ENCODE measurements at regions not wholly inside any gene's neighbourhood (a gene's known extent, or its start where the extent isn't known, plus 50 kb on each side); places are given as distances from the start of the nearest gene placed in this dataset.

DNA sequence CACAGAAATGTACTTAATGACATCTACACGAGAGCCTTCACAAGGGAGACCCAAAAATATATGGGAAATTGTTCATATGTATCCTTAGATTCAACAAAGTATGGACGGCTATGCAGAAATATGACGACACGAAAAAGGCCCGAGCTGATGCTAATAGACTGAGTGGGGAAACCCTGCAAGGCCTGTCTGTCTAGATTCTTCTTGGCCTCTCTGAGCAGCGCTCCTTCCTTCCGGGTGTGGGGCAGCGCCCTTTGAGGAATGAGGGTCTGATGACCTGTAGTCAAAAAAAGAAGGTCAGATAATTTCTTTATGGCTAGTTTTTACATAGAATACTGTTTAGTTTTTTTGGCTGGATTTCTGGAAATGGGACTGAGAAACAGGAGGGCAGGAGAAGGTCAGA is 192.8 kb upstream of the AKR1E2 start:
- no peaks in the 10 kb centered on the region for H3K79me1 ChIP-seq (ENCODE audit: insufficient read depth, low read depth, low read length, poor library complexity, severe bottlenecking)
- peaks cover 13 to 14% of the 10 kb centered on the region in 2 experiments for H3K4me1 Mint-ChIP-seq
- H3K9me3 ChIP-seq (ENCODE audit: control insufficient read depth, low read depth, low read length), result no peaks in the 10 kb centered on the region
- TF ChIP-seq, protein P1, sequence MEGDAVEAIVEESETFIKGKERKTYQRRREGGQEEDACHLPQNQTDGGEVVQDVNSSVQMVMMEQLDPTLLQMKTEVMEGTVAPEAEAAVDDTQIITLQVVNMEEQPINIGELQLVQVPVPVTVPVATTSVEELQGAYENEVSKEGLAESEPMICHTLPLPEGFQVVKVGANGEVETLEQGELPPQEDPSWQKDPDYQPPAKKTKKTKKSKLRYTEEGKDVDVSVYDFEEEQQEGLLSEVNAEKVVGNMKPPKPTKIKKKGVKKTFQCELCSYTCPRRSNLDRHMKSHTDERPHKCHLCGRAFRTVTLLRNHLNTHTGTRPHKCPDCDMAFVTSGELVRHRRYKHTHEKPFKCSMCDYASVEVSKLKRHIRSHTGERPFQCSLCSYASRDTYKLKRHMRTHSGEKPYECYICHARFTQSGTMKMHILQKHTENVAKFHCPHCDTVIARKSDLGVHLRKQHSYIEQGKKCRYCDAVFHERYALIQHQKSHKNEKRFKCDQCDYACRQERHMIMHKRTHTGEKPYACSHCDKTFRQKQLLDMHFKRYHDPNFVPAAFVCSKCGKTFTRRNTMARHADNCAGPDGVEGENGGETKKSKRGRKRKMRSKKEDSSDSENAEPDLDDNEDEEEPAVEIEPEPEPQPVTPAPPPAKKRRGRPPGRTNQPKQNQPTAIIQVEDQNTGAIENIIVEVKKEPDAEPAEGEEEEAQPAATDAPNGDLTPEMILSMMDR (conservative IDR thresholded peaks at IDR 0.05), result no peak
- no peak overlapping the region for H3K18ac ChIP-seq (ENCODE audit: insufficient read length, low read depth, low read length)
- no peak overlapping the region for H3K4ac ChIP-seq (ENCODE audit: low read depth, low read length)
- no peak overlapping the region for H2BK15ac ChIP-seq (ENCODE audit: low read depth, low read length)
- H2BK12ac ChIP-seq (ENCODE audit: insufficient read length, low read depth, low read length), result no peak overlapping the region
- H4K8ac ChIP-seq (replicated peaks; ENCODE audit: insufficient read length, low read depth, low read length), result no peak overlapping the region
- H3K36me3 Mint-ChIP-seq (ENCODE audit: insufficient read depth in 1 of 3, low read depth in 3 of 3), result no peaks in the 10 kb centered on the region
- H3K14ac ChIP-seq (ENCODE audit: insufficient read depth, low read length), result no peak overlapping the region
- 0 out of 5 replicates have a peak, but pooled peaks cover 0 to 3% of the 10 kb centered on the region in 2 experiments for H3K9me3 Mint-ChIP-seq
- no peak overlapping the region for H3K4me2 ChIP-seq (ENCODE audit: insufficient read depth, insufficient read length, low read length)
- H3K4me3 Mint-ChIP-seq, result no peak overlapping the region
- H4K91ac ChIP-seq (ENCODE audit: insufficient read length, low read depth, low read length), result no peak overlapping the region
- H3K27me3 ChIP-seq (ENCODE audit: insufficient read depth, low read length), result no peaks in the 10 kb centered on the region
- no peaks in the 10 kb centered on the region for H3K23me2 ChIP-seq (ENCODE audit: insufficient read length, low read depth, low read length, poor library complexity, severe bottlenecking)
- DNase-seq, result no peak
- H3K27ac ChIP-seq (ENCODE audit: insufficient read length, low read depth, low read length), result no peak overlapping the region
- no peak overlapping the region; a peak in 2 of 7 replicates for H3K27ac Mint-ChIP-seq
- no peak overlapping the region for H2BK5ac ChIP-seq (ENCODE audit: insufficient read length, low read length)
- no peak overlapping the region for H2BK120ac ChIP-seq (ENCODE audit: low read depth, low read length, poor library complexity, severe bottlenecking)
- no peak overlapping the region for H2AFZ ChIP-seq (ENCODE audit: low read length)
- H4K20me1 ChIP-seq (ENCODE audit: control insufficient read depth, insufficient read depth, insufficient read length), result no peaks in the 10 kb centered on the region
- H3T11ph ChIP-seq (ENCODE audit: low read length), result no peak overlapping the region
- no peak overlapping the region for H3K56ac ChIP-seq (ENCODE audit: insufficient read length, low read depth, low read length)
- no peak overlapping the region for H2AK5ac ChIP-seq (ENCODE audit: insufficient read length, low read length)
- H3K23ac ChIP-seq (ENCODE audit: insufficient read length, low read depth, low read length), result no peak overlapping the region
- no peak overlapping the region for H4K5ac ChIP-seq (ENCODE audit: insufficient read length, low read depth, low read length)
- no CpG with 5 or more reads among the region's 8 CpGs for WGBS (ENCODE audit: extremely low coverage, insufficient read length, low lambda C conversion rate)
- H3K4me1 ChIP-seq (ENCODE audit: insufficient read depth, low read length), result no peaks in the 10 kb centered on the region; the same call in 1 of the 2 replicates
- H3K9ac ChIP-seq (ENCODE audit: extremely low read depth, insufficient read length, low read length), result no peak overlapping the region
- no peaks in the 10 kb centered on the region for H3K27me3 Mint-ChIP-seq (ENCODE audit: low read depth)
- 0 out of 2 replicates have a peak, but pooled peaks cover 1% of the 10 kb centered on the region for H3K79me2 ChIP-seq (ENCODE audit: insufficient read depth, low read length)
- H2BK20ac ChIP-seq (ENCODE audit: low read depth, low read length, poor library complexity, severe bottlenecking), result no peak overlapping the region
